Lung (tissue), 11 donors: ENCODE measurements at regions not wholly inside any gene's neighbourhood (a gene's known extent, or its start where the extent isn't known, plus 50 kb on each side); places are given as distances from the start of the nearest gene placed in this dataset.

Experiments
- ATAC-seq: fragments of 200-7000 bp; cut with Tn5 transposase; one replicate; pipeline ENCODE4 v1.9.1; 2020; ENCODE audit warnings: moderate number of reproducible peaks; ENCODE audit not compliant: insufficient read depth, low FRiP score
- DNase-seq, 3 donors: peaks; one replicate each; pipeline ENCODE4 v3.0.0-alpha.2; 2013 to 2017
- H3K27ac ChIP-seq, 2 donors: one replicate each; pipeline ENCODE4 v1.5.1; 2013; ENCODE audit warnings: mild to moderate bottlenecking in 2 of 2, moderate library complexity in 2 of 2, control low read depth in 1 of 2, inconsistent platforms in 1 of 2, low read depth in 1 of 2, low read length in 1 of 2
- H3K27me3 ChIP-seq, 3 donors: one replicate each; pipeline ENCODE4 v1.5.1; 2013; ENCODE audit warnings: low read length in 2 of 3; ENCODE audit not compliant: control insufficient read depth in 3 of 3, insufficient read depth in 3 of 3
- H3K36me3 ChIP-seq, 4 donors: one replicate each; pipeline ENCODE4 v1.5.1; 2013; ENCODE audit warnings: low read length in 4 of 4, mild to moderate bottlenecking in 1 of 4, moderate library complexity in 1 of 4; ENCODE audit not compliant: control insufficient read depth in 4 of 4, insufficient read depth in 4 of 4
- H3K4me1 ChIP-seq, 5 donors: one replicate each; pipeline ENCODE4 v1.5.1; 2013; ENCODE audit warnings: low read length in 5 of 5, mild to moderate bottlenecking in 2 of 5, moderate library complexity in 1 of 5; ENCODE audit not compliant: control insufficient read depth in 5 of 5, insufficient read depth in 5 of 5
- H3K4me3 ChIP-seq: one replicate; pipeline ENCODE4 v1.5.1; 2013; ENCODE audit warnings: mild to moderate bottlenecking, control low read depth, moderate library complexity
- H3K9ac ChIP-seq, 2 donors: one replicate each; pipeline ENCODE4 v1.5.1; 2013; ENCODE audit warnings: low read length in 2 of 2, control low read depth in 1 of 2; ENCODE audit not compliant: insufficient read depth in 1 of 2
- H3K9me3 ChIP-seq, 4 donors: one replicate each; pipeline ENCODE4 v1.5.1; 2013; ENCODE audit warnings: low read length in 3 of 4, mild to moderate bottlenecking in 1 of 4, moderate library complexity in 1 of 4; ENCODE audit not compliant: control insufficient read depth in 4 of 4, insufficient read depth in 3 of 4
- WGBS, 2 donors: extraction: QIAGEN DNeasy Blood & Tissue Kit; methylation state at CpG; one replicate each; pipeline ENCODE4 v1.1.7; 2013; 5-methylcytosine and 5-hydroxymethylcytosine counted together
- TF ChIP-seq, protein P1 (sequence below): IDR thresholded peaks from 2 replicates; pipeline ENCODE4 v1.5.1; 2012; ENCODE audit warnings: mild to moderate bottlenecking; ENCODE audit errors: control extremely low read depth, extremely low read depth
- donor health status: control.
- donor health status: control.
- donor health status: Bipolar disorder and iron deficiency.
- donor health status: healthy.
- donor health status: DM: yes; HTN: yes; CAD: no.

DNA sequence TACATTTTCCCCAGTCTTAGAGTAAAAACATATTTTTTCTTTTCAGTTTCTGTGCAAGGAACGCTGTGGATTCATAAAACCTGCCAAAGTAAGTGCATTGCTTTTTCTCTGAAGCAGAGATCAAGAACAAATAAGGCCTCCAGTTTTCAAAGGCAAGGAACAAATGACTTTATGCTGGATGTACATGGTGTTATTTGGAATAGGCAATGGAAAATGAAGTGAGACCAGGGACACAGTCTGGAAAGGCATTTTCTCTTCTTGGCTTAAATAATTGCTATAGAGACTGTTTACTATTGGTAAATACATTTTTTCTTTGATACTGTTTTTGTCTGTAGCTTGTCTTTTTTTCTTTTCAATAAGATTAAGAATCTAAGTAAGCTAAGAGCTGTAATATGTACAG lies 725.9 kb upstream of the MDGA2 start:
- Histone ChIP-seq H3K36me3 (no peaks in the 10 kb centered on the region), H3K4me3 (no peak overlapping the region), H3K9me3 (peaks cover 0 to 2% (median 0%) of the 10 kb centered on the region in 4 donors), H3K4me1 (peaks cover 0 to 4% (median 0%) of the 10 kb centered on the region in 5 donors), H3K27me3 (no peaks in the 10 kb centered on the region), H3K9ac (no peak overlapping the region), H3K27ac (no peak overlapping the region)
- WGBS, 2 donors, result 69 to 71% methylated on average over 1 of the region's 1 CpG
- ATAC-seq, result no peak
- TF ChIP-seq, protein P1, sequence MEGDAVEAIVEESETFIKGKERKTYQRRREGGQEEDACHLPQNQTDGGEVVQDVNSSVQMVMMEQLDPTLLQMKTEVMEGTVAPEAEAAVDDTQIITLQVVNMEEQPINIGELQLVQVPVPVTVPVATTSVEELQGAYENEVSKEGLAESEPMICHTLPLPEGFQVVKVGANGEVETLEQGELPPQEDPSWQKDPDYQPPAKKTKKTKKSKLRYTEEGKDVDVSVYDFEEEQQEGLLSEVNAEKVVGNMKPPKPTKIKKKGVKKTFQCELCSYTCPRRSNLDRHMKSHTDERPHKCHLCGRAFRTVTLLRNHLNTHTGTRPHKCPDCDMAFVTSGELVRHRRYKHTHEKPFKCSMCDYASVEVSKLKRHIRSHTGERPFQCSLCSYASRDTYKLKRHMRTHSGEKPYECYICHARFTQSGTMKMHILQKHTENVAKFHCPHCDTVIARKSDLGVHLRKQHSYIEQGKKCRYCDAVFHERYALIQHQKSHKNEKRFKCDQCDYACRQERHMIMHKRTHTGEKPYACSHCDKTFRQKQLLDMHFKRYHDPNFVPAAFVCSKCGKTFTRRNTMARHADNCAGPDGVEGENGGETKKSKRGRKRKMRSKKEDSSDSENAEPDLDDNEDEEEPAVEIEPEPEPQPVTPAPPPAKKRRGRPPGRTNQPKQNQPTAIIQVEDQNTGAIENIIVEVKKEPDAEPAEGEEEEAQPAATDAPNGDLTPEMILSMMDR, result no peak
- DNase-seq, result peak in 2 of 3 donors; percentile 74 to 75

DNA sequence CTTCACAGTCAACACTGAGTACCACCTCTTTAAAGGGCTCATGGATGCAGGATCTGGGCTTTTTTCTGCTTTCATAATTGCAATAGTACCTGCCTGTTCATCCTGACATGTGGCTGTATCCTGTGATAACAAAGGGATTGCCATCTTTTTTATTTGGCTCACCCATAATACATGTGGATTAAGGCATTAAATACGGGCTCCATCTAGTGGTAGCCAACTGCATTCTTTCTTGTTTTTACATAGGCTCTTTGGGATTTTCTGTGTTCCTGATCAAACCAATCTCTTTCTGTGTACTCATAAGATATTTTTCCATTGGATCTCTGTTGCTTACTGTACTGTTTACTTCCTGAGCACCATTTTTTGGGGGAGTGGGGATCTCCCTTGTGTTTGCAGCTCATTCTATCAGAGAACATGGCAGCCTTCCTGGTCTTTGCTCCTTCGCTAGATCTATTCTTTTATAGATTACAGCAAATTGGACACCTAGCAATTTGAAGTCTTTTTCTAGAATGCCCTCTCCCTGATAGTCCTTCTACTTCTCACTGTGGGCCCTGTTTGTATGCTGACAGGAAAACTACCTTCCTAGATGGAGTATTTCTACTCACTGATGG lies 723.4 kb upstream of the MDGA2 start:
- Histone ChIP-seq H3K27ac (no peak overlapping the region), H3K36me3 (no peaks in the 10 kb centered on the region), H3K9ac (no peak overlapping the region), H3K9me3 (peaks cover 0 to 2% (median 0%) of the 10 kb centered on the region in 4 donors), H3K27me3 (no peaks in the 10 kb centered on the region), H3K4me3 (no peak overlapping the region), H3K4me1 (peaks cover 0 to 4% (median 0%) of the 10 kb centered on the region in 5 donors)
- TF ChIP-seq, protein P1, result no peak
- DNase-seq, result peak in 2 of 3 donors; percentile 53 to 74
- no peak for ATAC-seq
- WGBS, 2 donors, result 45 to 52% methylated on average over 2 of the region's 2 CpGs

DNA sequence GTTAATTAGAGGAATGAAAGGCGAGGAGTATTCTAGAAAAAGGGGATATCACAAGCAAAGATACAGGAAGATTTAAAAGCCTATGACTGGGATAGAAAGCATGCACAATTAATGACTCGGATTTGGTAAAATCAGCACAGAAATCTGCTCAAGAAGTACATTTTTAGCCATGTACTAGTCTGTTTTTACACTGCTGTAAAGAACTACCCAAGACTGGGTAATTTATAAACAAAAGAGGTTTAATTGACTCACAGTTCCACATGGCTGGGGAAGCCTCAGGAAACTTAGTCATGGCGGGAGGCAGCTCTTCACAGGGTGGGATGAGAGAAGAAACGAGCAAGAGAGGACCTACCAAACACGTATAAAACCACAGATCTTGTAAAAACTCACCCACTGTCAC lies 716.3 kb upstream of the MDGA2 start:
- no peak overlapping the region for H3K27ac ChIP-seq
- H3K4me3 ChIP-seq, result no peak overlapping the region
- ATAC-seq (no peak), DNase-seq (no peak)
- no peaks in the 10 kb centered on the region for H3K9me3 ChIP-seq
- 80 to 85% methylated on average over 5 of the region's 5 CpGs for WGBS, 2 donors
- TF ChIP-seq, protein P1, result no peak
- H3K9ac ChIP-seq, result no peak overlapping the region
- no peaks in the 10 kb centered on the region for H3K27me3 ChIP-seq
- no peaks in the 10 kb centered on the region for H3K36me3 ChIP-seq
- H3K4me1 ChIP-seq, result no peaks in the 10 kb centered on the region

DNA sequence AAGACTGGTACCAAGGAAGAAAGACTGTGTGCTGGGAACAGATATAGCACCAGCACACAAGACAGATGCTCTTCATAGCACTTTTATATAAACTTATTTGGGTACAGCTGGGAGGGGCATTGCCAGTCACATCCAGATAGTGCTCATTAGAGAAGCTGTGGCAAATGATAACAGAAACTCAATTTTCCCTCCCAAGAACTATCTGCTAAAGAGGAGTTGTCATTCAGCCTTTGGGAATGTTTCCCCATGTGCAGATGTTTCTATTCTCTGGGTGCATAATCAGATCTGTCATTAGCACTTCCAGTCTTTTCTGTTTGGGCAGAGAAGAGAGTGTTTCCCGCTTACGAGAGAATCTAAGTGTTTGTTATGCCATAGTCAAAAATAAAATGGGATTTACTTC lies 714.9 kb upstream of the MDGA2 start:
- no peaks in the 10 kb centered on the region for H3K4me1 ChIP-seq
- H3K27me3 ChIP-seq, result no peaks in the 10 kb centered on the region
- H3K9ac ChIP-seq, result no peak overlapping the region
- H3K9me3 ChIP-seq, result no peaks in the 10 kb centered on the region
- no peak overlapping the region for H3K4me3 ChIP-seq
- ATAC-seq, result no peak
- DNase-seq, result peak in 2 of 3 donors; percentile 52 to 56
- 78 to 83% methylated on average over 2 of the region's 2 CpGs for WGBS, 2 donors
- TF ChIP-seq, protein P1, result no peak
- H3K36me3 ChIP-seq, result no peaks in the 10 kb centered on the region
- H3K27ac ChIP-seq, result no peak overlapping the region
